ENCODE measurements at regions not wholly inside any gene's neighbourhood (a gene's known extent, or its start where the extent isn't known, plus 50 kb on each side); places are given as distances from the start of the nearest gene placed in this dataset.
"Not testable (repeated sequence)": the region's sequence is repeated elsewhere in the genome, so short reads cannot be mapped to it uniquely, and the experiment has no call there.

GRCh38 chr5:82590112-82590511 lies 312.0 kb upstream of the RPS23 start:
- peak overlapping the region in 1 of 3 experiments; percentile 7 for H3K27ac Mint-ChIP-seq
- no peak overlapping the region for H3K4me3 Mint-ChIP-seq
- no peaks in the 10 kb centered on the region for H3K27me3 Mint-ChIP-seq (ENCODE audit: low read depth)

DNA sequence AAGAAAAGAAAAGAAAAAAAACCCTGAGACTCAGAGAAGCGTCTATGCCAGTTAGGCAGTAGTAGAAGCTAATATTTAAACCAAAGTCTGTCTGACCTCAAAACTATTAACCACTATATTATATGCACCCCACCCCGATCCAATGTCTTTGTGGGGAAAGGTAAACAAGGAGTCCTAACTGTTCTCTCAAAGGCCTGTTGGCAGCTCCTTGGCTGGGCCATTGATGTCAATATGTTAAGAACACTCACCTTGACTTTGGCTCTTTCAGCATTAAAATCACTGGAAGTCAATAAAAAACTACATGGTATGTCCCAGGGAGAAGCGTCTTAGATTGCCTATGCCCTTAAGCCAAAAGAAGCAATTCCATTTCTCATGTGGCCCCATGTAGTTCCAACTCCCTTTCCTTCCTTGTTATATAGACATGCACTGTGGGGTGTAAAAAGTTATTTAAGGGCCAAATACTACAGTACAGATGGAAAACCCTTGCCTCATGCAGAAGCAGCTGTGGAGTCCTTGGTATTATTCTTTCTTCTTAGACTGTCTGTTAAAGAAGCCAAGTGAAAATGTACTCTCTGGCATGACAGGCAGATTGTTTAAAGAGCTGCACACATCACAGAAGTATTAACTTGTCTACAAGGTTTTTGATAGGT lies 308.6 kb upstream of the RPS23 start:
- Mint-ChIP-seq H3K27ac (peak overlapping the region; percentile 99), H3K4me3 (peak overlapping the region; percentile 2 to 33 (median 4)), H3K4me1 (peaks cover 24% of the 10 kb centered on the region), H3K27me3 (ENCODE audit: low read depth) (no peaks in the 10 kb centered on the region), H3K36me3 (ENCODE audit: low read depth) (peaks cover 28% of the 10 kb centered on the region), H3K9me3 (peaks cover 53% of the 10 kb centered on the region)
- TF ChIP-seq, protein P1, sequence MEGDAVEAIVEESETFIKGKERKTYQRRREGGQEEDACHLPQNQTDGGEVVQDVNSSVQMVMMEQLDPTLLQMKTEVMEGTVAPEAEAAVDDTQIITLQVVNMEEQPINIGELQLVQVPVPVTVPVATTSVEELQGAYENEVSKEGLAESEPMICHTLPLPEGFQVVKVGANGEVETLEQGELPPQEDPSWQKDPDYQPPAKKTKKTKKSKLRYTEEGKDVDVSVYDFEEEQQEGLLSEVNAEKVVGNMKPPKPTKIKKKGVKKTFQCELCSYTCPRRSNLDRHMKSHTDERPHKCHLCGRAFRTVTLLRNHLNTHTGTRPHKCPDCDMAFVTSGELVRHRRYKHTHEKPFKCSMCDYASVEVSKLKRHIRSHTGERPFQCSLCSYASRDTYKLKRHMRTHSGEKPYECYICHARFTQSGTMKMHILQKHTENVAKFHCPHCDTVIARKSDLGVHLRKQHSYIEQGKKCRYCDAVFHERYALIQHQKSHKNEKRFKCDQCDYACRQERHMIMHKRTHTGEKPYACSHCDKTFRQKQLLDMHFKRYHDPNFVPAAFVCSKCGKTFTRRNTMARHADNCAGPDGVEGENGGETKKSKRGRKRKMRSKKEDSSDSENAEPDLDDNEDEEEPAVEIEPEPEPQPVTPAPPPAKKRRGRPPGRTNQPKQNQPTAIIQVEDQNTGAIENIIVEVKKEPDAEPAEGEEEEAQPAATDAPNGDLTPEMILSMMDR (IDR thresholded peaks at IDR 0.05; ENCODE audit: unreplicated experiment in 3 of 3): no peak

More at GRCh38 chr5:82590112-82590511, 312.0 kb upstream of the RPS23 start:
- H3K36me3 Mint-ChIP-seq (ENCODE audit: low read depth): peaks cover 16% of the 10 kb centered on the region
- peaks cover 24% of the 10 kb centered on the region for H3K4me1 Mint-ChIP-seq
- peaks cover 35% of the 10 kb centered on the region for H3K9me3 Mint-ChIP-seq
- TF ChIP-seq, protein P1 (IDR thresholded peaks at IDR 0.05; ENCODE audit: unreplicated experiment in 3 of 3): no peak

- Mint-ChIP-seq H3K27ac (peak overlapping the region; percentile 99), H3K27me3 (ENCODE audit: low read depth) (no peaks in the 10 kb centered on the region), H3K4me1 (peaks cover 24% of the 10 kb centered on the region), H3K36me3 (ENCODE audit: low read depth) (peaks cover 27% of the 10 kb centered on the region), H3K9me3 (peaks cover 53% of the 10 kb centered on the region), H3K4me3 (peak overlapping the region; percentile 2 to 33 (median 4))
- TF ChIP-seq, protein P1 (IDR thresholded peaks at IDR 0.05; ENCODE audit: unreplicated experiment in 3 of 3): no peak
Observed at GRCh38 chr5:82586181-82586580, 308.0 kb upstream of the RPS23 start.

- Mint-ChIP-seq H3K4me1 (peaks cover 24% of the 10 kb centered on the region), H3K9me3 (peaks cover 50% of the 10 kb centered on the region), H3K4me3 (no peak overlapping the region), H3K27ac (no peak overlapping the region), H3K27me3 (ENCODE audit: low read depth) (no peaks in the 10 kb centered on the region), H3K36me3 (ENCODE audit: low read depth) (peaks cover 19% of the 10 kb centered on the region)
- TF ChIP-seq, protein P1 (IDR thresholded peaks at IDR 0.05; ENCODE audit: unreplicated experiment in 3 of 3): no peak
Observed at GRCh38 chr5:82584631-82585030, 306.5 kb upstream of the RPS23 start.

DNA sequence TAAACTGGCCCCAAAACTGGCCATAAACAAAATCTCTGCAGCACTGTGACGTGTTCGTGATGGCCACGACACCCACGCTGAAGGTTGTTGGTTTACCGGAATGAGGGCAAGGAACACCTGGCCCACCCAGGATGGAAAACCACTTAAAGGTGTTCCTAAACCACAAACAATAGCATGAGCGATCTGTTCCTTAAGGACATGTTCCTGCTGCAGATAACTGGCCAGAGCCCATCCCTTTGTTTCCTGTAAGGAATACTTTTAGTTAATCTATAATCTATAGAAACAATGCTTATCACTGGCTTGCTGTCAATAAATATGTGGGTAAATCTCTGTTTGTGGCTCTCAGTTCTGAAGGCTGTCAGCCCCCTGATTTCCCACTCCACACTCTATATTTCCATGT lies 305.2 kb upstream of the RPS23 start:
- Mint-ChIP-seq H3K36me3 (ENCODE audit: low read depth) (peaks cover 19% of the 10 kb centered on the region), H3K9me3 (peaks cover 50% of the 10 kb centered on the region), H3K4me1 (peaks cover 24% of the 10 kb centered on the region), H3K27ac (peak overlapping the region in 1 of 3 experiments; percentile 33)
- H3K4me3 Mint-ChIP-seq; H3K27me3 Mint-ChIP-seq (ENCODE audit: low read depth): not testable (repeated sequence)

- H3K27ac Mint-ChIP-seq: peak overlapping the region in 1 of 3 experiments; percentile 16
- H3K9me3 Mint-ChIP-seq: peaks cover 27% of the 10 kb centered on the region
- H3K27me3 Mint-ChIP-seq (ENCODE audit: low read depth): no peaks in the 10 kb centered on the region
- H3K36me3 Mint-ChIP-seq (ENCODE audit: low read depth): peaks cover 5% of the 10 kb centered on the region
- no peak overlapping the region for H3K4me3 Mint-ChIP-seq
- peaks cover 24% of the 10 kb centered on the region for H3K4me1 Mint-ChIP-seq
- TF ChIP-seq, protein P1 (IDR thresholded peaks at IDR 0.05; ENCODE audit: unreplicated experiment in 3 of 3): no peak
Observed at GRCh38 chr5:82564963-82565362, 286.8 kb upstream of the RPS23 start.

Measured in nephron (organoid).